PC-9 (cell line): ENCODE measurements at regions not wholly inside any gene's neighbourhood (a gene's known extent, or its start where the extent isn't known, plus 50 kb on each side); places are given as distances from the start of the nearest gene placed in this dataset.

Experiments
- CTCF ChIP-seq: fragments of 200-600 bp; sonication (generic); conservative IDR thresholded peaks from 2 replicates; pipeline ENCODE4 v1.6.1; 2017; ENCODE audit warnings: mixed run types, antibody characterized with exemption, mild to moderate bottlenecking, moderate library complexity
- EZH2 ChIP-seq: fragments of 200-600 bp; sonication (generic); IDR thresholded peaks from 2 replicates; pipeline ENCODE4 v1.8.0; 2017; ENCODE audit warnings: antibody characterized with exemption, low read depth

GRCh38 chr5:135690466-135690865, 111.7 kb upstream of the CXCL14 start:
- no peak for TF ChIP-seq CTCF
- no peak for TF ChIP-seq EZH2
